A673 (cell line): ENCODE measurements at regions not wholly inside any gene's neighbourhood (a gene's known extent, or its start where the extent isn't known, plus 50 kb on each side); places are given as distances from the start of the nearest gene placed in this dataset.

ENCODE experiments used
- BruUV-seq: library from RNA; stranded (reverse); fragments of 400-500 nt; replicated peaks from 2 replicates; lab custom pipeline; 2021; lab: Mats Ljungman, UMichigan
- CTCF ChIA-PET: fragments of 300-600 bp; sonication (Branson Sonifier 250); formaldehyde crosslinking; loops from one replicate; lab custom pipeline; 2022; ENCODE audit warnings: antibody characterized with exemption; lab: Charles Lee
- POLR2A ChIA-PET: fragments of 300-600 bp; sonication (Branson Sonifier 250); formaldehyde crosslinking; loops from one replicate; lab custom pipeline; 2022; ENCODE audit warnings: antibody characterized with exemption; ENCODE audit not compliant: low non-redundant PET; lab: Charles Lee
- DNase-seq: peaks from one replicate; pipeline ENCODE4 v3.0.0-alpha.2; 2015; ENCODE audit warnings: low spot score
- H3K27ac ChIP-seq: fragments of 200-600 bp; sonication (generic); 2 replicates; pipeline ENCODE4 v1.5.1; 2016; ENCODE audit warnings: mixed run types, low read depth, mild to moderate bottlenecking, mixed read lengths, antibody characterized with exemption, low read length; ENCODE audit not compliant: poor library complexity, severe bottlenecking
- H3K27me3 ChIP-seq: fragments of 200-600 bp; sonication (generic); replicated peaks from 2 replicates; pipeline ENCODE4 v1.6.1; 2017; ENCODE audit warnings: mixed run types, low read depth, mild to moderate bottlenecking, mixed read lengths, antibody characterized with exemption, low read length; ENCODE audit not compliant: insufficient read depth, poor library complexity
- H3K36me3 ChIP-seq: fragments of 200-600 bp; sonication (generic); 2 replicates; pipeline ENCODE4 v1.6.1; 2016; ENCODE audit warnings: mixed run types, mild to moderate bottlenecking, mixed read lengths, antibody characterized with exemption, low read length; ENCODE audit not compliant: insufficient read depth, poor library complexity, severe bottlenecking
- H3K4me1 ChIP-seq: fragments of 200-600 bp; sonication (generic); 2 replicates; pipeline ENCODE4 v1.6.1; 2017; ENCODE audit warnings: mixed run types, mild to moderate bottlenecking, mixed read lengths, antibody characterized with exemption, low read length; ENCODE audit not compliant: insufficient read depth, poor library complexity, severe bottlenecking
- H3K4me3 ChIP-seq: fragments of 200-600 bp; sonication (generic); 2 replicates; pipeline ENCODE4 v1.5.1; 2016; ENCODE audit warnings: low read depth, mixed run types, mild to moderate bottlenecking, mixed read lengths, low read length; ENCODE audit not compliant: poor library complexity, severe bottlenecking
- H3K9me3 ChIP-seq: fragments of 200-600 bp; sonication (generic); 2 replicates; pipeline ENCODE4 v1.6.1; 2016; ENCODE audit warnings: mixed run types, low read depth, mild to moderate bottlenecking, mixed read lengths, antibody characterized with exemption, low read length; ENCODE audit not compliant: poor library complexity, severe bottlenecking
- CTCF ChIP-seq: fragments of 300-800, 200-600 bp; sonication (generic); conservative IDR thresholded peaks from 2 replicates; pipeline ENCODE4 v1.5.1; 2017; ENCODE audit warnings: low read depth, mild to moderate bottlenecking, antibody characterized with exemption, low read length, moderate library complexity, mixed read lengths
- EZH2 ChIP-seq: fragments of 200-600 bp; sonication (generic); IDR thresholded peaks from 2 replicates; pipeline ENCODE4 v1.6.1; 2017; ENCODE audit warnings: borderline replicate concordance, low read depth, mild to moderate bottlenecking, mixed read lengths, antibody characterized with exemption, low read length; ENCODE audit not compliant: poor library complexity, severe bottlenecking
- intact Hi-C: fragments of 100-400 bp; cut with micrococcal nuclease; formaldehyde crosslinking; loops from one replicate; pipeline ENCODE4 v1.10.0; 2022; ENCODE audit not compliant: unreplicated experiment

- Histone ChIP-seq H3K36me3 (no peaks in the 10 kb centered on the region), H3K27ac (no peak overlapping the region), H3K9me3 (no peaks in the 10 kb centered on the region), H3K4me1 (peaks cover 38% of the 10 kb centered on the region), H3K27me3 (no peaks in the 10 kb centered on the region), H3K4me3 (no peak overlapping the region)
- BruUV-seq: no TSS peak
- CTCF ChIA-PET: no interaction called here
- intact Hi-C loops: no loop called here
- POLR2A ChIA-PET: no interaction called here
- no peak for TF ChIP-seq EZH2
- TF ChIP-seq CTCF: no peak
- no peak for DNase-seq
Measured at GRCh38 chr10:6759961-6760360, 179.9 kb upstream of the PRKCQ start.

- no peak for DNase-seq
- Histone ChIP-seq H3K27me3 (no peaks in the 10 kb centered on the region), H3K4me1 (peaks cover 33% of the 10 kb centered on the region), H3K9me3 (no peaks in the 10 kb centered on the region), H3K36me3 (no peaks in the 10 kb centered on the region), H3K27ac (no peak overlapping the region), H3K4me3 (no peak overlapping the region)
- intact Hi-C loops: no loop called here
- ChIA-PET CTCF (no interaction called here), POLR2A (no interaction called here)
- BruUV-seq: no TSS peak
- no peak for TF ChIP-seq CTCF
- no peak for TF ChIP-seq EZH2
Measured at GRCh38 chr10:6757158-6757557, 177.1 kb upstream of the PRKCQ start.

GRCh38 chr10:6756716-6757115 lies 176.6 kb upstream of the PRKCQ start:
- TF ChIP-seq CTCF: no peak
- TF ChIP-seq EZH2: no peak
- Histone ChIP-seq H3K9me3 (no peaks in the 10 kb centered on the region), H3K27ac (no peak overlapping the region), H3K4me1 (peaks cover 37% of the 10 kb centered on the region), H3K4me3 (no peak overlapping the region), H3K27me3 (no peaks in the 10 kb centered on the region), H3K36me3 (no peaks in the 10 kb centered on the region)
- intact Hi-C loops: no loop called here
- BruUV-seq: no TSS peak
- POLR2A ChIA-PET: no interaction called here
- DNase-seq: no peak
- CTCF ChIA-PET: no interaction called here
